Activated T-cell treated with anti-CD3 and anti-CD28 coated beads, Interleukin-2, amount 50 U/mL, for 24 hours (primary cell): ENCODE measurements at regions not wholly inside any gene's neighbourhood (a gene's known extent, or its start where the extent isn't known, plus 50 kb on each side); places are given as distances from the start of the nearest gene placed in this dataset.

Source experiments
- DNase-seq: peaks from one replicate; pipeline ENCODE4 v3.0.0-alpha.2; 2020
- H3K27ac Mint-ChIP-seq: 2 replicates; pipeline ENCODE4 v1.8.0; 2020; ENCODE audit warnings: mild to moderate bottlenecking, mixed read lengths
- H3K27me3 Mint-ChIP-seq: 2 replicates; pipeline ENCODE4 v1.8.0; 2020; ENCODE audit warnings: mixed read lengths
- H3K36me3 Mint-ChIP-seq: 2 replicates; pipeline ENCODE4 v1.8.0; 2020; ENCODE audit warnings: low read depth, mixed read lengths
- H3K4me1 Mint-ChIP-seq: 2 replicates; pipeline ENCODE4 v1.8.0; 2020; ENCODE audit warnings: low read depth, mixed read lengths
- H3K4me3 Mint-ChIP-seq: 2 replicates; pipeline ENCODE4 v1.8.0; 2020; ENCODE audit warnings: mild to moderate bottlenecking, moderate library complexity, mixed read lengths
- H3K9me3 Mint-ChIP-seq: 2 replicates; pipeline ENCODE4 v1.8.0; 2020; ENCODE audit warnings: mixed read lengths

DNA sequence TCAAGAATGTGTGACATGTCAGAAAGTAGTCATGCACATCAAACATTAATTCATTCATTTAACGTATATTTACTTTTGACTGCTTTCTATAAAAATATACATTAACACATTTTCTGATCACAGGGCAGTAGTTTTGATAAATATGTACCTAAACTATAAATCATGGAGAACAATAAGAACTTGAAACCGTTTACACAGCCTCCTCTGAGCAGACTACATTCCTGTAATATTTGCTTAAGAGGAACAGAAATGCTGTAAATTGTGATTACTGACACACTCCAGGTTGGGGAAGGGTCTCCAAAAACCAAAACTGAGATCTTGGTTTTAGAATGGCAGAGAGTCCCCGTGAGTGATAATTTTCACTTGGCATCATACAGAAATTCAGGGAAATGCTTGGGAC, 120.7 kb upstream of the PPARGC1A start:
- Mint-ChIP-seq H3K4me3 (no peak overlapping the region), H3K9me3 (peaks cover 3% of the 10 kb centered on the region), H3K27ac (no peak overlapping the region), H3K36me3 (no peaks in the 10 kb centered on the region), H3K4me1 (no peaks in the 10 kb centered on the region), H3K27me3 (no peaks in the 10 kb centered on the region)
- DNase-seq: no peak

DNA sequence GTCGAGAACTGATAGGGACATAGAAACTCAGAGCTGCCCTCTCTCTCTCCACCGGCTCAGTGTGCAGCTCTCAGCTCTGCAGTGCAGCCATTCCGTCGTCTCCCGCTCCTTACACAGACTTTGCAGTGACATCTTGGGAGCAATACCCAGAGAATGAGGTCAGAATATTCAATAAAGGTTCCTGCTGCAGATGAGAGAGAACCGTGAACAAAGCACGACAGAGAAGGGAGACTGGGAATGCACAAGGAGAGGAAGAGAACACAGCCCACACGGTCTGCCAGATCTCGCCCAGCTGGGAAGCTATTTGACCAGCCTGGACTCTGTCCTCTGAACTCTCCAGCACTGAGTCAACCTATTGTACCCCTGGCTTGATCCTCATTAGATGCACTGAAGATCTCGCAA, 118.0 kb upstream of the PPARGC1A start:
- no peak for DNase-seq
- Mint-ChIP-seq H3K4me3 (no peak overlapping the region), H3K27me3 (no peaks in the 10 kb centered on the region), H3K9me3 (peaks cover 4% of the 10 kb centered on the region), H3K4me1 (no peaks in the 10 kb centered on the region), H3K36me3 (no peaks in the 10 kb centered on the region), H3K27ac (no peak overlapping the region)

- Mint-ChIP-seq H3K9me3 (peaks cover 4% of the 10 kb centered on the region), H3K4me3 (no peak overlapping the region), H3K36me3 (no peaks in the 10 kb centered on the region), H3K4me1 (no peaks in the 10 kb centered on the region), H3K27ac (no peak overlapping the region), H3K27me3 (no peaks in the 10 kb centered on the region)
- DNase-seq: no peak
These were observed 116.4 kb upstream of the PPARGC1A start for GRCh38 chr4:24006269-24006668.

GRCh38 chr4:24003926-24004325, 114.1 kb upstream of the PPARGC1A start:
- Mint-ChIP-seq H3K36me3 (no peaks in the 10 kb centered on the region), H3K27me3 (no peaks in the 10 kb centered on the region), H3K4me1 (no peaks in the 10 kb centered on the region), H3K9me3 (peaks cover 4% of the 10 kb centered on the region), H3K27ac (no peak overlapping the region), H3K4me3 (no peak overlapping the region)
- no peak for DNase-seq

DNA sequence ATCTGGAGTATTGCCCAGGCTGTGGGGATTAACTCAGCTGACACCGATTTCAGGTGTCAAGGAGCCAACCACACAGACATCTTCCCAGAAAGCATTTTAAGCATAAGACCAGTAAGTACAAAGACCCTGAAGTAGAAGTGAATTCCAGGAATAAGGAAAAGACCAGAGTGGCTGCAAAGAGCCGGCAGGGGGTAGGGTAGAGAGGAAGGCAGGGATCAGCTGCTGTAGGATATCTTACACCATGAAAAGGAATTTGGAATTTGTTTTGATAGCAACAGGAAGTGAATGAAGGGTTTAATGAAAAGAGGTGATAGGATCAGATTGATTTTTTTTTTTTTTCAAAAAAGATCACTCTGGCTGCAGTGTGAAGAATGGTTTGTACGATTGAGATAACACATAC, 113.6 kb upstream of the PPARGC1A start:
- no peak for DNase-seq
- no peak overlapping the region for H3K4me3 Mint-ChIP-seq
- no peaks in the 10 kb centered on the region for H3K36me3 Mint-ChIP-seq
- H3K27ac Mint-ChIP-seq: no peak overlapping the region
- no peaks in the 10 kb centered on the region for H3K27me3 Mint-ChIP-seq
- peaks cover 4% of the 10 kb centered on the region for H3K9me3 Mint-ChIP-seq
- no peaks in the 10 kb centered on the region for H3K4me1 Mint-ChIP-seq

DNA sequence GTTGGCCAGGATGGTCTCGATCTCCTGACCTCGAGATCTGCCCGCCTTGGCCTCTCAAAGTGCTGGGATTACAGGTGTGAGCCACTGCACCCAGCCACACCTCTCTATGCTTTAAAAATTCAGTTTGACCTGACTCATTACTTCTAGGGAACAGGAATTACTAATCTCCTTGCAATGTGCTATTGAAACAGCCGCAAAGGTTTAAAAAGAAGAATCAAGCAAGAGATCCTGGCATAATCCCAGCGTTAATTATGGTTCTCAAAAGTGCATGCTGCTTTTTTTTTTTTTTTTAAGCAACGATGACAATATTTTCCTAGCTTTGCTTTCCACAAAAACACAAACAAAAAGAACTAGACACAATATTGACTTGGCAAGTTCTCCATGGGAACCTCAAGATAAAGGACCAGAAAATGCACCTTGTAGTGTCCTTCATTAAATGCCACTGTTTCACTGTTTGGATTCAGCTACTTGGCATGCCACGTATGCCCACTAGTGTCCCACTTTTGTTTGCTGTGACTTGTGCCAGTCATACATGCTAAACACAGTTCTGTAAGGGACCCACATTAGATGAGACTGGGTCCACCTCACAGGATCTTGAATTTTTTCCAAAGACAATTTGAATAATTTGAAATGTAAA, 112.6 kb upstream of the PPARGC1A start:
- Mint-ChIP-seq H3K9me3 (peaks cover 4% of the 10 kb centered on the region), H3K36me3 (no peaks in the 10 kb centered on the region), H3K27me3 (no peaks in the 10 kb centered on the region), H3K4me1 (no peaks in the 10 kb centered on the region), H3K4me3 (no peak overlapping the region), H3K27ac (no peak overlapping the region)
- no peak for DNase-seq

- H3K27me3 Mint-ChIP-seq: no peaks in the 10 kb centered on the region
- DNase-seq: no peak
- no peaks in the 10 kb centered on the region for H3K4me1 Mint-ChIP-seq
- H3K27ac Mint-ChIP-seq: no peak overlapping the region
- H3K4me3 Mint-ChIP-seq: no peak overlapping the region
- H3K36me3 Mint-ChIP-seq: no peaks in the 10 kb centered on the region
- peaks cover 4% of the 10 kb centered on the region for H3K9me3 Mint-ChIP-seq
These were observed 111.9 kb upstream of the PPARGC1A start for GRCh38 chr4:24001486-24002329.

DNA sequence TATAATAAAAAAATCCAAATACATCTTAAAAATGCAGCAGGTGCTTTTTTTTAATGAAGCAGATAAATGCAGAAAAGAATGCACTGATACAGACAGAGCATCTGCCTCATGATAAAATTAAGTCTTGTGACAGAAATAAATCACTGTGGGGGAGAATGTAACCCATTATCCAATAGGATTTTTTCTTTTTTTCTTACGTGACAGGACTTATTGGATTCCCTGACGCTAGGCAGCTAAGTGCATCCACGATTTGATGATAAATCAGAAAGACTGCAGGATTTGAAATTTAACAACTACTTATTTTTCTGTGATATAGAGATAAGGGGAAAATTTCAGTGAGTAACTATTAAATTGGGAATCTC, 110.6 kb upstream of the PPARGC1A start:
- no peak for DNase-seq
- Mint-ChIP-seq H3K27me3 (no peaks in the 10 kb centered on the region), H3K27ac (no peak overlapping the region), H3K4me1 (no peaks in the 10 kb centered on the region), H3K4me3 (no peak overlapping the region), H3K36me3 (no peaks in the 10 kb centered on the region), H3K9me3 (peaks cover 1% of the 10 kb centered on the region)

DNA sequence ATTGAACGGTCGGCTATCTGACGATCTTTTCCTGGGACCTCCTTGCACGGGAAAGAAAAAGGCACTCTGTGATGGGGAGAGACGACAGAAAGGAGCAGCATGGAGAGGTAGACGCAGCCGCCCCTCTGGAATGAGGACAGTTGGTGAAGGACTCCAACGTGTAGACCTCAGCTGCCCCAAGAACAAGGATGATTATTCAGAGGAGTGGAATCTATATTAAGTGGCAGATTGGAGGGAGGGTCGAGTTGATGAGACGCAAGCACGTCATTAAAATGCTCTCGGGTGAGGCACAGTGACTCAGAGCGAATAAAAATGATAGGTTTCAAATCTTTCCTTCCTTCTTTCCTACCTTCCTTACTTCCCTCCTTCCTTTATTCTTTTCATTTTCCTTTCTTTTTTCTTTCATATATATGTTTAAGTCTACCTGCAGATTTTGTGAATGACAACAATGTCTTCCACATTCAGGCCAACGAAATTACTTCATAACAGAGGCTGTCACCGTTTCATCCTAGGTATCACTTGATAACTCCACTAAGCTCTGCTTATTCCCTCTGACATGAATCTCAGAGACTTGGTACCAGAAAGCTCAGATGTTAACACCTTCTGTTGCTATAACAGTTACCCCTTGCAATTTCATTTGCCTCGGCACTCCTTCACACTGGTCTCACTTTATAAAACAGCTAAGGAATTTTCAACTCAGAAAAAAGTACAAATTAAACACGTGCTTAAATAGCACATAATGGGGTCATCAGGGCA, 110.0 kb upstream of the PPARGC1A start:
- Mint-ChIP-seq H3K4me1 (no peaks in the 10 kb centered on the region), H3K27me3 (no peaks in the 10 kb centered on the region), H3K36me3 (no peaks in the 10 kb centered on the region), H3K4me3 (no peak overlapping the region), H3K9me3 (no peaks in the 10 kb centered on the region), H3K27ac (no peak overlapping the region)
- no peak for DNase-seq

GRCh38 chr4:23993373-23993772, 103.5 kb upstream of the PPARGC1A start:
- DNase-seq: no peak
- Mint-ChIP-seq H3K27ac (no peak overlapping the region), H3K27me3 (no peaks in the 10 kb centered on the region), H3K9me3 (no peaks in the 10 kb centered on the region), H3K36me3 (no peaks in the 10 kb centered on the region), H3K4me3 (no peak overlapping the region), H3K4me1 (no peaks in the 10 kb centered on the region)

GRCh38 chr4:23991444-23991843, 101.6 kb upstream of the PPARGC1A start:
- no peaks in the 10 kb centered on the region for H3K36me3 Mint-ChIP-seq
- H3K27ac Mint-ChIP-seq: no peak overlapping the region
- no peak overlapping the region for H3K4me3 Mint-ChIP-seq
- H3K4me1 Mint-ChIP-seq: no peaks in the 10 kb centered on the region
- no peak for DNase-seq
- H3K9me3 Mint-ChIP-seq: no peaks in the 10 kb centered on the region
- H3K27me3 Mint-ChIP-seq: no peaks in the 10 kb centered on the region

DNA sequence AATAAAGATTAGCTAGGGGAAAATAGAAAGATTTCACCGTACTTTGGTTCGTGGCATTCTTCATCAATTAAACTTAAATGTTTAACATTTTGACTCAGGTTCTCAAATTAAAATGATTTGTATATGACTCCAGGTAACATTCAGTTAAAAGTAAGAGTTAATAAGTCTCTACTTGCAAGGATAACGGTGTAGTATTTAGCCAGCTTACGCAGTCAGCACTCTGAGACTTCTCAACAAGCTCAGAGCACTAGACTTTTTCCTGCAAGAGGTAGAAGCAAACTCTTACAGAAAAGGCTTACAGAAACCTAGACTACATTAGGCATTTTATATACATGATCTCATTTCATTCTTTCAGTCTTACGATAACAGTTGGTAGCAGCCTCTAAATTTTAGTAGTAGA, 96.4 kb upstream of the PPARGC1A start:
- Mint-ChIP-seq H3K4me1 (no peaks in the 10 kb centered on the region), H3K27ac (no peak overlapping the region), H3K36me3 (no peaks in the 10 kb centered on the region), H3K27me3 (no peaks in the 10 kb centered on the region), H3K9me3 (no peaks in the 10 kb centered on the region), H3K4me3 (no peak overlapping the region)
- DNase-seq: no peak

DNA sequence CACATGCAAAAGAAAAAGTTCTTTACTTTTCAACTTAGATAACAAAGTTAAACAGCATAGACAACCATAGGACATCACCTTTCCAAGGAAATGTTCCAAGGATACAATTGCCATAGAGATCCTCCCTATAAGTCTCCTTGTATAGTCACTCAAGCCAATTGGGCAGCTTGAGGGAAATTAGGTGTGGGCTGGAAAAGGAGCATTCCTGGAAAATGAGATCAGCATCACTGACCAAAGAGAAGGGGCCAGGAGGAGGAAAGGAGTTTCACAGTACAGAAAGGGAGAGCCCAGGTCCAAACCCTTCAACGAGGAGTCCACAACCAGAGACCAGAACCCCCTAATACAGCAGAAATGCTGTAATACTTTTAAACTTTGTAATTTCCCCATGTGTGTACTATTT, 91.5 kb upstream of the PPARGC1A start:
- H3K9me3 Mint-ChIP-seq: peaks cover 3% of the 10 kb centered on the region
- no peaks in the 10 kb centered on the region for H3K27me3 Mint-ChIP-seq
- no peak for DNase-seq
- H3K27ac Mint-ChIP-seq: no peak overlapping the region
- no peaks in the 10 kb centered on the region for H3K4me1 Mint-ChIP-seq
- no peaks in the 10 kb centered on the region for H3K36me3 Mint-ChIP-seq
- no peak overlapping the region for H3K4me3 Mint-ChIP-seq

DNA sequence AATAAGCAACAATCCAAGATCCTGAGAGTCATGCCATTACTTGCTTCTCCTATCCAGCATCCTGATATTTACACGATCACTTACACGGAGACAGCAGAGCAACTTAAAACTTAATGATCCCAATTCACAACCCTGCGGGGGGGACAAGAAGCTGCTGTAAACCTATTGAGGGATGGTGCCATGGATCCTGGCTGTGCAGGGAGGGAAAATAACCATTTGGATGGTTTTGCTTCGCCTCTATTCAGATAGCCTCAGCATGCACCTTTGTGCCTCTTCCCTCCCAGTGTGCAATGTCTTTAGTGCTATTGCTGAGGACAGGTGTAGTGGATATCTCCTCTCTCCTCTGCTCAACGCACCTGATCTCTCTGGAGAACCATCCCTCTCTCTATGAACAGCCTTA, 89.7 kb upstream of the PPARGC1A start:
- H3K4me1 Mint-ChIP-seq: no peaks in the 10 kb centered on the region
- H3K27ac Mint-ChIP-seq: no peak overlapping the region
- H3K27me3 Mint-ChIP-seq: no peaks in the 10 kb centered on the region

DNA sequence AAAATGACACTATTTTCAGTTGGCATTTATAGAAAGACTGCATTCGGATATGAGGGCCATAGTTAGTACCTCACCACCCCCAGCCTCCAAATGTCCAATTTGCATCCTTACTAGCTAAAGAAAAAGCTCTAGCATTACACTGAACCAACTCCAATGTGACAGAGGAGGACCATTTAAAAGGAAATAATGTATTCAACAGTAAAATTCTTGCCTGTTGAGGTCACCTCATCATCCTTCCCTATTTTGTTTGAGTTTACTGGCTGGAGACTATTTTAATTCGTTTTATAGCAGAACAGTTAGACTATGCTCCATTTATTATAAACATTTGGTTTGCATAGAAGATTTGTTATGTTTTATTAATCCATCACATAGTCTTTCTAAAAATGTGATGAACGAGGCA, 88.2 kb upstream of the PPARGC1A start:
- no peaks in the 10 kb centered on the region for H3K27me3 Mint-ChIP-seq
- H3K36me3 Mint-ChIP-seq: no peaks in the 10 kb centered on the region
- DNase-seq: no peak
- H3K4me3 Mint-ChIP-seq: no peak overlapping the region
- peaks cover 3% of the 10 kb centered on the region for H3K9me3 Mint-ChIP-seq
- H3K4me1 Mint-ChIP-seq: no peaks in the 10 kb centered on the region
- no peak overlapping the region for H3K27ac Mint-ChIP-seq

More for the DNA sequence above, 89.7 kb upstream of the PPARGC1A start:
- Mint-ChIP-seq H3K36me3 (no peaks in the 10 kb centered on the region), H3K4me3 (no peak overlapping the region), H3K9me3 (peaks cover 3% of the 10 kb centered on the region)
- DNase-seq: no peak
